LNCAP (cell line): ENCODE measurements at regions not wholly inside any gene's neighbourhood (a gene's known extent, or its start where the extent isn't known, plus 50 kb on each side); places are given as distances from the start of the nearest gene placed in this dataset.

Experiments
- TF ChIP-seq, protein P1 (sequence below): fragments of 450-650 bp; IDR thresholded peaks from 2 replicates; pipeline ENCODE4 v1.5.1; 2017; ENCODE audit warnings: mild to moderate bottlenecking

DNA sequence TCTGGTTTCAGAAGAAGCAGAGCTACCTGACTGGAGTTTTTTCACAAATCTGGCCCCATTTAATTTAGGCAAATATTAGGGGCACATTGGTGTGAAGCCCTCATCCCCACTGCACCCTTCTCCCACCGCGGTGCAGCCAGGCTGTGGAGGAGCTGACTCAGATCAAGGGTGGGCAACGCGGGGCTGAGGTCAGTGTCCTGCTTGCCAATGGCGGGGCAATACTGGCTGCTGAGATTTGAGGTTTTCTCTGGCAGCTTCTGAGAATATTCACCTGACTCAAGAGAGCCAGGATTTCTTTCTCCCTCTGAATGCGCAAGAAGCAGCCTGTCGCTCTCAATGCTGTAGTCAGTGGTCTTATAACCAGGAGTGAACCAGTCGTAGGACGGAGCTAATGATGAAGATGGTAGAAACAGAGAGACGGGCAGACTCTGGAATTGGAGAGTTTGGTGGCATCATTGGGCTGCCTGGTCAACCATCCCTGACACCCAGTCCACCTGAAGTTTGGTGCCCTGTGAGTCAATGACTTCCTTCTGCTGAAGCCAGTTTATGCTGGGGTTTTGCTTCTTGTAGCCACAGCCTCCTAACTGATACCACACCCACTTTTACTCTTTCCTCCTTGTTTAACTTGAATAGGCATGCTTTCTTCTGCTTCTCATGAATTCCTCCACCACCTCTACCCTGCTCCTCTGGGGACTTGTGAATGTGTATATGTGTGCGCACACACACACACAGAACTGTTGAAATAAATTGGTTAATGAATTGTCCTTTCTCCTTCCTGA, 123.7 kb upstream of the CTBP2 start:
- TF ChIP-seq, protein P1, sequence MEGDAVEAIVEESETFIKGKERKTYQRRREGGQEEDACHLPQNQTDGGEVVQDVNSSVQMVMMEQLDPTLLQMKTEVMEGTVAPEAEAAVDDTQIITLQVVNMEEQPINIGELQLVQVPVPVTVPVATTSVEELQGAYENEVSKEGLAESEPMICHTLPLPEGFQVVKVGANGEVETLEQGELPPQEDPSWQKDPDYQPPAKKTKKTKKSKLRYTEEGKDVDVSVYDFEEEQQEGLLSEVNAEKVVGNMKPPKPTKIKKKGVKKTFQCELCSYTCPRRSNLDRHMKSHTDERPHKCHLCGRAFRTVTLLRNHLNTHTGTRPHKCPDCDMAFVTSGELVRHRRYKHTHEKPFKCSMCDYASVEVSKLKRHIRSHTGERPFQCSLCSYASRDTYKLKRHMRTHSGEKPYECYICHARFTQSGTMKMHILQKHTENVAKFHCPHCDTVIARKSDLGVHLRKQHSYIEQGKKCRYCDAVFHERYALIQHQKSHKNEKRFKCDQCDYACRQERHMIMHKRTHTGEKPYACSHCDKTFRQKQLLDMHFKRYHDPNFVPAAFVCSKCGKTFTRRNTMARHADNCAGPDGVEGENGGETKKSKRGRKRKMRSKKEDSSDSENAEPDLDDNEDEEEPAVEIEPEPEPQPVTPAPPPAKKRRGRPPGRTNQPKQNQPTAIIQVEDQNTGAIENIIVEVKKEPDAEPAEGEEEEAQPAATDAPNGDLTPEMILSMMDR = no peak

DNA sequence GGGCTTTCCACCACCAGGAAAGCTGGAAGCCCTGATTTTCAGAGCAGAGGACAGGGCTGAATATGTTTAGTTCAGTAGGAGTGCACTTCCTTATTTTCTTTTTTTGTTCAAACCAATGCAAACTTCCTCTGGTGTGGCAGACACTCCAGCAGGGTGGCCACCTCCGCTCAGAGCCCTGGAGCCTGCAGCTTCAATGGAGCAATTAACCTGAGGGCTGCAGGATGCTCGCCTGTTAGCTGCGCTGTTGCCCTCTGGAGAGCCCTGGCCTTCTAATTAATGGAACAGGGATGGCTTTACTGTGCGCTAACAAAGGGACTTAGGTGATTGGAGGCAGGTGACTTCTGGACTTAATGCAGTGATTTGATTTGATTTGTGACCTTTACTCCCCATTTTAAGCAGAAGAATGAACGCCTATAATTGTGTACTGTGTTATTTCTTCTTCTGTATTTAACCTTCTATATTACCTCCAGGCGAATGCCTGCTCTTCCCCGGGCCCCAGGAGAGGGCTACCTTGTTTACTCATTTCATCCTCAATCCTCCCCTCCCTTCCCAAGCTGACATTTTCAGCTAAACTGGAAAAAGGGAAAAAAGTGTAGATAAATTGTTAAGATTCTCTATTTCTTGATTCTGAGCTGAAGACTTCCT, 123.0 kb upstream of the CTBP2 start:
- TF ChIP-seq, protein P1 = no peak

DNA sequence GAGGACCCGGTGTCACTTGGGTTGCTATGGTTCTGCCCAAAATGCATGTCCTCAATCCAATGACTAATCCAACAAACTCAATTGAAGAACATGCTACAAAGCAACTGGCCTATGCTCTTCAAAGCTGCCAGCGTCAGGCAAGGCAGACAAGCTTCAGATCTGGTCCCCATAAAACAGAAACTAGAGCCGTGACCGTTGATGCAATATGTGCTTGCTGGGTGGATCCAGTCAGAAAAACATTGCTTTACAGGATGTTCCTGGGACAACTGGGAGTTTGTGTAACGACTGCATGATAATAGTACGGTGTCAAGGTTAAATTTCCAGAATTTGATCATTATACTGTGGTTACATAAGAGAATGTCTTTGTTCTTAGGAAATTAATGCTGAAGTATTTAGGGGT, 120.7 kb upstream of the CTBP2 start:
- TF ChIP-seq, protein P1 = no peak

DNA sequence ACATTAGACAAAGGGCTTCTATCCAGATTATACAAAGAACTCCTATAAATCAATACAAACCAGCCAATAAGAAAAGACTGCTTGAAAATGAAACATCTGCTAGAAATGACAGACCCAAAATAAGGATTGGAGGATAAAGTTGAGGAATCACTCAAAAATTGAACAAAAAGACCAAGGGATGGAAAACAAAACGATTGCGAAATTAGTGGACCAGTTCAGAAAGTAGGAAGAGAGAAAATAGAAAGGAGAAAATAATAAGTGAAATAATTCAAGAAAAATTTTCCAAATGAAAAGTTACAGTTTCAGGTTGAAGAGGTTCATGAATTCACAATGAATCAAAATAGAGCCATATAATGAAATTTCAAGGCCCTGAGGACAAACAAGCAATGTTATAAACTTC, 115.8 kb upstream of the CTBP2 start:
- TF ChIP-seq, protein P1 = no peak

DNA sequence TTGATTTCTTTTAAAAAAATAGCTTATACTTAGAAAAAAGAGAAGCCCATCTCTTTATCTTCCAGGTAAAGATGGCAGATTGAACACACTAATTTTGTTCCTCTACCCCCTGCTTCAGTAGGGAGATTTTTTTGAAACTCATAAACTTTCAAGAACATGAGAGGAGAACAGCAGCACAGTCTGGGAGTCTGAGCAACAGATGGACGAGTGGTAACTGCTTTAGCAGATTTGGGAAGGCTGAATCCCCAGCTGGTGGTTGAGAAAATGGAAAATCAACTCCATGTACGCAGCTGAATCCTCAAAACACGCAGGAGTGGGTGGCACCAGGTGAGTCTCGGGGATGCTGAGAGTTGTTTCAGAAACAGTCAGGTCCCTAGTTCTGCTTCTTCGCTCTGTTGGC, 114.6 kb upstream of the CTBP2 start:
- TF ChIP-seq, protein P1 = no peak

DNA sequence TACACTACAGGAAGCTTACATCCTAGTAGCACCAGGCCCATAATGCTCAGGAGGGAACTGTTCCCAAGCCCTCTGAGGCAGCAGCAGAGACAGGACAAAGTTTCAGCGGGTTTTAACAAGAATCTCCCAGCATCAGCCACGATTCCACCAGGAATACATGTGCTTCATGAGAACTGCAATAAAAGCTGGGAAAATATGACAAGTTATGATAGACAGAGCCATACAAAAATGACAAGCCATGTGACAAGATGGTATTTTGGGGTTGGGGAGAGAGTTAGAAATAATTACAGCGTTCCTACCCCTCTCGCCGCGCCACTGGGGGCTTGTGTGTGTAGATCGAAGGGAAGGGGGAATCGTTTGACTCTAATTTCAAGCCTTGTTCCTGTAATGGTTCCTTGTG, 112.7 kb upstream of the CTBP2 start:
- TF ChIP-seq, protein P1 = no peak

DNA sequence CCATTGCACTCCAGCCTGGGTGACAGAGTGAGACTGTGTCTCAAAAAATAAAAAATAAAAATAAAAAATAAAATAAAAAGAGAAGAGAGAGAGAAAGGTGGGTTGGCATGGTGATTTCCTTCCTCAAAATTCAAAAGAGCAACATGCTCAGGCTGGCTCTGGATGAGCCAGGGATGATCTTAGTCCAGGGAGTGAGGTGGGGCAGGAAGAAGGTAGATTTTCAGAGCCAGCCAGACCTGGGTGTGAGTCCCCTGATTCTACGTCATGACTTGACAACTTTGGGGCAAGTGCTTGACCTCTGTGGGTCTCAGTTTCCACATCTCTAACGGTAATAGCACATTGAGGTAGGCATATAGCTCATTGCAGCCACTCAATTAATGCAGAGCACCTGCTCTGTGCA, 109.4 kb upstream of the CTBP2 start:
- TF ChIP-seq, protein P1 = no peak
